H9 (cell line): ENCODE measurements at regions not wholly inside any gene's neighbourhood (a gene's known extent, or its start where the extent isn't known, plus 50 kb on each side); places are given as distances from the start of the nearest gene placed in this dataset.

Source experiments
- DNase-seq: peaks from one replicate; pipeline ENCODE4 v3.0.0-alpha.2; 2017
- H2AFZ ChIP-seq: one replicate; pipeline ENCODE4 v1.6.1; 2013; ENCODE audit warnings: mild to moderate bottlenecking, low read length, control low read depth, moderate library complexity
- H2AK5ac ChIP-seq: 2 replicates; pipeline ENCODE4 v1.6.1; 2013; ENCODE audit warnings: low read length, control low read depth, mixed read lengths; ENCODE audit not compliant: insufficient read length
- H2BK120ac ChIP-seq: one replicate; pipeline ENCODE4 v1.6.1; 2013; ENCODE audit warnings: low read depth, mild to moderate bottlenecking, low read length, control low read depth, inconsistent platforms; ENCODE audit not compliant: poor library complexity, severe bottlenecking
- H2BK12ac ChIP-seq: 2 replicates; pipeline ENCODE4 v1.6.1; 2013; ENCODE audit warnings: low read length, control low read depth, mixed read lengths, low read depth; ENCODE audit not compliant: insufficient read length
- H2BK15ac ChIP-seq: 2 replicates; pipeline ENCODE4 v1.6.1; 2013; ENCODE audit warnings: low read depth, low read length, control low read depth
- H2BK20ac ChIP-seq: one replicate; pipeline ENCODE4 v1.6.1; 2013; ENCODE audit warnings: low read depth, mild to moderate bottlenecking, low read length, control low read depth, inconsistent platforms; ENCODE audit not compliant: poor library complexity, severe bottlenecking
- H2BK5ac ChIP-seq: 2 replicates; pipeline ENCODE4 v1.6.1; 2013; ENCODE audit warnings: low read length, control low read depth, mixed read lengths; ENCODE audit not compliant: insufficient read length
- H3K14ac ChIP-seq: 2 replicates; pipeline ENCODE4 v1.6.1; 2013; ENCODE audit warnings: low read length, control low read depth; ENCODE audit not compliant: insufficient read depth
- H3K18ac ChIP-seq: 2 replicates; pipeline ENCODE4 v1.6.1; 2013; ENCODE audit warnings: low read depth, mild to moderate bottlenecking, mixed read lengths, low read length, control low read depth; ENCODE audit not compliant: insufficient read length
- H3K23ac ChIP-seq: 2 replicates; pipeline ENCODE4 v1.6.1; 2013; ENCODE audit warnings: low read length, control low read depth, mixed read lengths, low read depth; ENCODE audit not compliant: insufficient read length
- H3K23me2 ChIP-seq: 2 replicates; pipeline ENCODE4 v1.6.1; 2013; ENCODE audit warnings: low read depth, mild to moderate bottlenecking, mixed read lengths, low read length, control low read depth; ENCODE audit not compliant: insufficient read length, poor library complexity, severe bottlenecking
- H3K27ac ChIP-seq: 2 replicates; pipeline ENCODE4 v1.5.1; 2013; ENCODE audit warnings: low read length, control low read depth, mixed read lengths, low read depth; ENCODE audit not compliant: insufficient read length
- H3K27me3 ChIP-seq: 2 replicates; pipeline ENCODE4 v1.6.1; 2013; ENCODE audit warnings: low read length, control low read depth, inconsistent platforms; ENCODE audit not compliant: insufficient read depth
- H3K4ac ChIP-seq: 2 replicates; pipeline ENCODE4 v1.6.1; 2013; ENCODE audit warnings: low read depth, mild to moderate bottlenecking, control low read depth, inconsistent platforms, low read length, moderate library complexity
- H3K4me1 ChIP-seq: 2 replicates; pipeline ENCODE4 v1.6.1; 2013; ENCODE audit warnings: low read length, control low read depth, inconsistent platforms; ENCODE audit not compliant: insufficient read depth
- H3K4me2 ChIP-seq: 2 replicates; pipeline ENCODE4 v1.6.1; 2013; ENCODE audit warnings: low read length, control low read depth, mixed read lengths; ENCODE audit not compliant: insufficient read length, insufficient read depth
- H3K56ac ChIP-seq: 2 replicates; pipeline ENCODE4 v1.6.1; 2013; ENCODE audit warnings: low read depth, mild to moderate bottlenecking, mixed read lengths, low read length, control low read depth; ENCODE audit not compliant: insufficient read length
- H3K79me1 ChIP-seq: 2 replicates; pipeline ENCODE4 v1.6.1; 2013; ENCODE audit warnings: low read depth, mild to moderate bottlenecking, moderate library complexity, low read length, control low read depth, inconsistent platforms; ENCODE audit not compliant: insufficient read depth, poor library complexity, severe bottlenecking
- H3K79me2 ChIP-seq: 2 replicates; pipeline ENCODE4 v1.6.1; 2013; ENCODE audit warnings: low read length, control low read depth, inconsistent platforms; ENCODE audit not compliant: insufficient read depth
- H3K9ac ChIP-seq: 2 replicates; pipeline ENCODE4 v1.6.1; 2013; ENCODE audit warnings: low read length, control low read depth, mixed read lengths; ENCODE audit not compliant: insufficient read length; ENCODE audit errors: extremely low read depth
- H3K9me3 ChIP-seq: one replicate; pipeline ENCODE4 v1.6.1; 2013; ENCODE audit warnings: low read depth, low read length, inconsistent platforms; ENCODE audit not compliant: control insufficient read depth
- H3T11ph ChIP-seq: one replicate; pipeline ENCODE4 v1.6.1; 2013; ENCODE audit warnings: mild to moderate bottlenecking, low read length, control low read depth, inconsistent platforms
- H4K20me1 ChIP-seq: one replicate; pipeline ENCODE4 v1.6.1; 2013; ENCODE audit not compliant: control insufficient read depth, insufficient read length, insufficient read depth
- H4K5ac ChIP-seq: 2 replicates; pipeline ENCODE4 v1.6.1; 2013; ENCODE audit warnings: low read depth, mild to moderate bottlenecking, mixed read lengths, low read length, control low read depth; ENCODE audit not compliant: insufficient read length
- H4K8ac ChIP-seq: replicated peaks from 2 replicates; pipeline ENCODE4 v1.6.1; 2013; ENCODE audit warnings: low read length, control low read depth, mixed read lengths, low read depth; ENCODE audit not compliant: insufficient read length
- H4K91ac ChIP-seq: 2 replicates; pipeline ENCODE4 v1.6.1; 2013; ENCODE audit warnings: low read depth, mild to moderate bottlenecking, moderate library complexity, mixed read lengths, low read length, control low read depth; ENCODE audit not compliant: insufficient read length
- H3K27ac Mint-ChIP-seq, 3 experiments: 2 replicates in 2 of 3; 3 replicates in 1 of 3; pipeline ENCODE4 v1.8.0; 2020 to 2021; ENCODE audit warnings: mixed read lengths in 3 of 3, mild to moderate bottlenecking in 1 of 3, moderate library complexity in 1 of 3
- H3K27me3 Mint-ChIP-seq: 2 replicates; pipeline ENCODE4 v1.8.0; 2021; ENCODE audit warnings: low read depth, mild to moderate bottlenecking, moderate library complexity, mixed read lengths
- H3K36me3 Mint-ChIP-seq, 3 experiments: 2 replicates in 2 of 3; 3 replicates in 1 of 3; pipeline ENCODE4 v1.8.0; 2020 to 2021; ENCODE audit warnings: low read depth in 3 of 3, mixed read lengths in 3 of 3; ENCODE audit not compliant: insufficient read depth in 1 of 3
- H3K4me1 Mint-ChIP-seq, 2 experiments: 2 replicates each; pipeline ENCODE4 v1.8.0; 2020; ENCODE audit warnings: mixed read lengths in 2 of 2
- H3K4me3 Mint-ChIP-seq, 2 experiments: 2 replicates in 1 of 2; 3 replicates in 1 of 2; pipeline ENCODE4 v1.8.0; 2020 to 2021; ENCODE audit warnings: mild to moderate bottlenecking in 2 of 2, mixed read lengths in 2 of 2, moderate library complexity in 1 of 2
- H3K9me3 Mint-ChIP-seq, 2 experiments: 2 replicates in 1 of 2; 3 replicates in 1 of 2; pipeline ENCODE4 v1.8.0; 2020; ENCODE audit warnings: mild to moderate bottlenecking in 2 of 2, mixed read lengths in 2 of 2, moderate library complexity in 1 of 2
- WGBS: extraction: QIAGEN DNeasy Blood & Tissue Kit; methylation state at CpG from one replicate; pipeline ENCODE4 v1.1.7; 2013; ENCODE audit warnings: missing lambda C conversion rate, low lambda C conversion rate, mixed read lengths; ENCODE audit not compliant: insufficient read length; ENCODE audit errors: extremely low coverage; 5-methylcytosine and 5-hydroxymethylcytosine counted together
- TF ChIP-seq, protein P1 (sequence below): fragments of 200-600 bp; sonication (generic); conservative IDR thresholded peaks from 3 replicates; pipeline ENCODE4 v1.8.0; 2021; ENCODE audit warnings: antibody characterized with exemption, mild to moderate bottlenecking

DNA sequence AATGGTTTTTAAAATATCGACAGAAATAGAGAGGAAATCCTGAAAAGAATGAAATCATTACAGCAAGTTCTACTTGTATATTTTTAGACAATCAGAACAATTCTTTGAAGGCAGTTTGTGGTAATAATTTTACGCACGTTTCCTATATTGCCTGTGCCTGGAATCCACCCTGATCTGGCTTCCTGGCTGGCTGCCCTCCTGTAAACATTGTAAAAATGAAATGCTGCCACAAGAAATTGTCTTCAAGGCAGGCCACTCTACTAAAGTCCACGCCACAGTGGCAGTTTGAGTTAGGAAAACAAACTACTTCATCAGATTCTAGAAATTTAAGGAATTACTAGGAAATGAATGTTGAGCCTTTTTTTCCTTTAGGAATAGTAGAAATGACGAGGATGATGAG, 454.5 kb upstream of the NR5A2 start:
- no peaks in the 10 kb centered on the region for H3K79me1 ChIP-seq
- H3K9ac ChIP-seq, result no peak overlapping the region
- no peaks in the 10 kb centered on the region for H3K4me1 ChIP-seq
- no peak overlapping the region for H3T11ph ChIP-seq
- H2BK12ac ChIP-seq, result no peak overlapping the region
- no peak overlapping the region for H3K18ac ChIP-seq
- no peak overlapping the region for H3K23ac ChIP-seq
- no peak overlapping the region for H2BK5ac ChIP-seq
- TF ChIP-seq, protein P1, sequence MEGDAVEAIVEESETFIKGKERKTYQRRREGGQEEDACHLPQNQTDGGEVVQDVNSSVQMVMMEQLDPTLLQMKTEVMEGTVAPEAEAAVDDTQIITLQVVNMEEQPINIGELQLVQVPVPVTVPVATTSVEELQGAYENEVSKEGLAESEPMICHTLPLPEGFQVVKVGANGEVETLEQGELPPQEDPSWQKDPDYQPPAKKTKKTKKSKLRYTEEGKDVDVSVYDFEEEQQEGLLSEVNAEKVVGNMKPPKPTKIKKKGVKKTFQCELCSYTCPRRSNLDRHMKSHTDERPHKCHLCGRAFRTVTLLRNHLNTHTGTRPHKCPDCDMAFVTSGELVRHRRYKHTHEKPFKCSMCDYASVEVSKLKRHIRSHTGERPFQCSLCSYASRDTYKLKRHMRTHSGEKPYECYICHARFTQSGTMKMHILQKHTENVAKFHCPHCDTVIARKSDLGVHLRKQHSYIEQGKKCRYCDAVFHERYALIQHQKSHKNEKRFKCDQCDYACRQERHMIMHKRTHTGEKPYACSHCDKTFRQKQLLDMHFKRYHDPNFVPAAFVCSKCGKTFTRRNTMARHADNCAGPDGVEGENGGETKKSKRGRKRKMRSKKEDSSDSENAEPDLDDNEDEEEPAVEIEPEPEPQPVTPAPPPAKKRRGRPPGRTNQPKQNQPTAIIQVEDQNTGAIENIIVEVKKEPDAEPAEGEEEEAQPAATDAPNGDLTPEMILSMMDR, result no peak
- H4K8ac ChIP-seq, result no peak overlapping the region
- no peak overlapping the region for H3K4ac ChIP-seq
- no peak overlapping the region for H3K14ac ChIP-seq
- H3K9me3 Mint-ChIP-seq, result peaks cover 0 to 1% of the 10 kb centered on the region in 2 experiments; a peak in 1 of 5 replicates
- no peak overlapping the region for H2BK15ac ChIP-seq
- DNase-seq, result no peak
- H2AFZ ChIP-seq, result no peak overlapping the region
- no CpG with 5 or more reads among the region's 5 CpGs for WGBS
- no peak overlapping the region for H2AK5ac ChIP-seq
- no peak overlapping the region for H2BK120ac ChIP-seq
- no peaks in the 10 kb centered on the region for H3K27me3 ChIP-seq
- H3K36me3 Mint-ChIP-seq, result peaks cover 0 to under 1% (median 0%) of the 10 kb centered on the region in 3 experiments; a peak in 2 of 7 replicates
- no peak overlapping the region for H3K4me2 ChIP-seq
- H3K27me3 Mint-ChIP-seq, result no peaks in the 10 kb centered on the region
- no peak overlapping the region for H3K27ac Mint-ChIP-seq
- H3K56ac ChIP-seq, result no peak overlapping the region
- no peaks in the 10 kb centered on the region for H3K79me2 ChIP-seq
- no peak overlapping the region for H3K4me3 Mint-ChIP-seq
- H4K5ac ChIP-seq, result no peak overlapping the region
- no peaks in the 10 kb centered on the region for H3K4me1 Mint-ChIP-seq
- no peak overlapping the region for H4K91ac ChIP-seq
- H3K27ac ChIP-seq, result no peak overlapping the region
- no peak overlapping the region for H2BK20ac ChIP-seq
- no peaks in the 10 kb centered on the region for H3K23me2 ChIP-seq
- H3K9me3 ChIP-seq, result no peaks in the 10 kb centered on the region
- no peaks in the 10 kb centered on the region for H4K20me1 ChIP-seq
